ENCODE measurements at regions not wholly inside any gene's neighbourhood (a gene's known extent, or its start where the extent isn't known, plus 50 kb on each side); places are given as distances from the start of the nearest gene placed in this dataset.

- TF ChIP-seq CTCF (IDR thresholded peaks at IDR 0.05), result no peak
- no peak for TF ChIP-seq POLR2A (IDR thresholded peaks at IDR 0.05)
These were observed 870.6 kb upstream of the SLIT2 start for GRCh38 chr4:19381068-19381467.

Data from heart left ventricle (tissue), 13 donors.